Activated naive CD8-positive, alpha-beta T cell treated with anti-CD3 and anti-CD28 coated beads, Interleukin-2, amount 50 U/mL, for 24 hours (primary cell): ENCODE measurements at regions not wholly inside any gene's neighbourhood (a gene's known extent, or its start where the extent isn't known, plus 50 kb on each side); places are given as distances from the start of the nearest gene placed in this dataset.
"Not testable (repeated sequence)": the region's sequence is repeated elsewhere in the genome, so short reads cannot be mapped to it uniquely, and the experiment has no call there.

Experiments used
- ATAC-seq: fragments of 150-1000 bp; cut with Tn5 transposase; one replicate; pipeline ENCODE4 v1.10.0; 2021
- DNase-seq: peaks from one replicate; pipeline ENCODE4 v3.0.0; 2021
- H3K27ac Mint-ChIP-seq: one replicate; pipeline ENCODE4 v1.8.0; 2021; ENCODE audit warnings: mild to moderate bottlenecking, mixed read lengths
- H3K27me3 Mint-ChIP-seq: one replicate; pipeline ENCODE4 v1.8.0; 2021; ENCODE audit warnings: mixed read lengths
- H3K36me3 Mint-ChIP-seq: one replicate; pipeline ENCODE4 v1.8.0; 2021; ENCODE audit warnings: low read depth, mixed read lengths
- H3K4me1 Mint-ChIP-seq: one replicate; pipeline ENCODE4 v1.8.0; 2021; ENCODE audit warnings: mixed read lengths
- H3K4me3 Mint-ChIP-seq: one replicate; pipeline ENCODE4 v1.8.0; 2021; ENCODE audit warnings: mild to moderate bottlenecking, moderate library complexity, mixed read lengths
- H3K9me3 Mint-ChIP-seq: one replicate; pipeline ENCODE4 v1.8.0; 2021; ENCODE audit warnings: mixed read lengths

GRCh38 chr7:145105561-145105960 lies 269.7 kb upstream of the TPK1 start:
- Mint-ChIP-seq H3K4me3 (no peak overlapping the region), H3K27ac (no peak overlapping the region), H3K36me3 (no peaks in the 10 kb centered on the region), H3K9me3 (peaks cover 5% of the 10 kb centered on the region), H3K4me1 (no peaks in the 10 kb centered on the region), H3K27me3 (no peaks in the 10 kb centered on the region)
- DNase-seq (no peak), ATAC-seq (no peak)

- no peaks in the 10 kb centered on the region for H3K27me3 Mint-ChIP-seq
- no peak overlapping the region for H3K27ac Mint-ChIP-seq
- H3K4me3 Mint-ChIP-seq, result no peak overlapping the region
- H3K4me1 Mint-ChIP-seq, result no peaks in the 10 kb centered on the region
- H3K36me3 Mint-ChIP-seq, result no peaks in the 10 kb centered on the region
- no peak for ATAC-seq
- H3K9me3 Mint-ChIP-seq, result no peaks in the 10 kb centered on the region
- DNase-seq, result no peak
These were observed 268.5 kb upstream of the TPK1 start for GRCh38 chr7:145104400-145104799.

- not testable (repeated sequence) for ATAC-seq, H3K4me3 Mint-ChIP-seq, H3K9me3 Mint-ChIP-seq
These were observed 266.3 kb upstream of the TPK1 start for GRCh38 chr7:145102199-145102598.

GRCh38 chr7:145092766-145093165 lies 256.9 kb upstream of the TPK1 start:
- DNase-seq (no peak), ATAC-seq (no peak)
- Mint-ChIP-seq H3K27ac (no peak overlapping the region), H3K4me1 (no peaks in the 10 kb centered on the region), H3K27me3 (no peaks in the 10 kb centered on the region), H3K4me3 (no peak overlapping the region), H3K9me3 (no peaks in the 10 kb centered on the region), H3K36me3 (no peaks in the 10 kb centered on the region)

More at GRCh38 chr7:145102199-145102598, 266.3 kb upstream of the TPK1 start:
- H3K36me3 Mint-ChIP-seq, H3K27me3 Mint-ChIP-seq, H3K4me1 Mint-ChIP-seq, H3K27ac Mint-ChIP-seq, DNase-seq: not testable (repeated sequence)

- DNase-seq (no peak), ATAC-seq (no peak)
- no peaks in the 10 kb centered on the region for H3K9me3 Mint-ChIP-seq
- no peak overlapping the region for H3K4me3 Mint-ChIP-seq
- H3K27me3 Mint-ChIP-seq, result no peaks in the 10 kb centered on the region
- no peaks in the 10 kb centered on the region for H3K36me3 Mint-ChIP-seq
- no peak overlapping the region for H3K27ac Mint-ChIP-seq
- H3K4me1 Mint-ChIP-seq, result no peaks in the 10 kb centered on the region
These were observed 252.4 kb upstream of the TPK1 start for GRCh38 chr7:145088111-145088745.

- H3K9me3 Mint-ChIP-seq, result no peaks in the 10 kb centered on the region
- no peak overlapping the region for H3K27ac Mint-ChIP-seq
- H3K36me3 Mint-ChIP-seq, result no peaks in the 10 kb centered on the region
- no peaks in the 10 kb centered on the region for H3K4me1 Mint-ChIP-seq
- no peak overlapping the region for H3K4me3 Mint-ChIP-seq
- no peak for DNase-seq
- ATAC-seq, result no peak
- peaks cover 4% of the 10 kb centered on the region for H3K27me3 Mint-ChIP-seq
These were observed 246.7 kb upstream of the TPK1 start for GRCh38 chr7:145082366-145083161.

- no peaks in the 10 kb centered on the region for H3K36me3 Mint-ChIP-seq
- no peak overlapping the region for H3K4me3 Mint-ChIP-seq
- H3K4me1 Mint-ChIP-seq, result no peaks in the 10 kb centered on the region
- DNase-seq (no peak), ATAC-seq (no peak)
- H3K27me3 Mint-ChIP-seq, result no peaks in the 10 kb centered on the region
- H3K27ac Mint-ChIP-seq, result no peak overlapping the region
- H3K9me3 Mint-ChIP-seq, result no peaks in the 10 kb centered on the region
These were observed 229.6 kb upstream of the TPK1 start for GRCh38 chr7:145065473-145065872.

GRCh38 chr7:145064114-145064513 lies 228.3 kb upstream of the TPK1 start:
- ATAC-seq (no peak), DNase-seq (no peak)
- no peak overlapping the region for H3K27ac Mint-ChIP-seq
- no peak overlapping the region for H3K4me3 Mint-ChIP-seq
- no peaks in the 10 kb centered on the region for H3K36me3 Mint-ChIP-seq
- H3K27me3 Mint-ChIP-seq, result no peaks in the 10 kb centered on the region
- H3K4me1 Mint-ChIP-seq, result no peaks in the 10 kb centered on the region
- no peaks in the 10 kb centered on the region for H3K9me3 Mint-ChIP-seq

- H3K4me1 Mint-ChIP-seq, result no peaks in the 10 kb centered on the region
- no peak overlapping the region for H3K4me3 Mint-ChIP-seq
- no peaks in the 10 kb centered on the region for H3K36me3 Mint-ChIP-seq
- H3K27me3 Mint-ChIP-seq, result peaks cover 5% of the 10 kb centered on the region
- no peak for ATAC-seq
- H3K9me3 Mint-ChIP-seq, result no peaks in the 10 kb centered on the region
- no peak for DNase-seq
- no peak overlapping the region for H3K27ac Mint-ChIP-seq
These were observed 217.9 kb upstream of the TPK1 start for GRCh38 chr7:145053781-145054180.

GRCh38 chr7:145050415-145050814 lies 214.6 kb upstream of the TPK1 start:
- H3K4me1 Mint-ChIP-seq, result no peaks in the 10 kb centered on the region
- DNase-seq, result no peak
- no peak for ATAC-seq
- peaks cover 5% of the 10 kb centered on the region for H3K27me3 Mint-ChIP-seq
- H3K36me3 Mint-ChIP-seq, result no peaks in the 10 kb centered on the region
- H3K4me3 Mint-ChIP-seq, result no peak overlapping the region
- H3K27ac Mint-ChIP-seq, result no peak overlapping the region
- H3K9me3 Mint-ChIP-seq, result no peaks in the 10 kb centered on the region

GRCh38 chr7:145036604-145037405 lies 201.0 kb upstream of the TPK1 start:
- Mint-ChIP-seq H3K36me3 (no peaks in the 10 kb centered on the region), H3K9me3 (peaks cover 7% of the 10 kb centered on the region), H3K4me1 (peaks cover 2% of the 10 kb centered on the region), H3K27ac (no peak overlapping the region), H3K27me3 (peaks cover 8% of the 10 kb centered on the region), H3K4me3 (no peak overlapping the region)
- peak; percentile 25 for DNase-seq
- ATAC-seq, result no peak

GRCh38 chr7:145031162-145031561 lies 195.3 kb upstream of the TPK1 start:
- no peaks in the 10 kb centered on the region for H3K4me1 Mint-ChIP-seq
- no peak for ATAC-seq
- no peak for DNase-seq
- H3K27ac Mint-ChIP-seq, result no peak overlapping the region
- no peaks in the 10 kb centered on the region for H3K36me3 Mint-ChIP-seq
- H3K9me3 Mint-ChIP-seq, result peaks cover 7% of the 10 kb centered on the region
- no peak overlapping the region for H3K4me3 Mint-ChIP-seq
- H3K27me3 Mint-ChIP-seq, result peaks cover 3% of the 10 kb centered on the region

GRCh38 chr7:145030754-145031153 lies 194.9 kb upstream of the TPK1 start:
- Mint-ChIP-seq H3K27ac (no peak overlapping the region), H3K4me1 (no peaks in the 10 kb centered on the region), H3K36me3 (no peaks in the 10 kb centered on the region), H3K9me3 (peaks cover 7% of the 10 kb centered on the region), H3K4me3 (no peak overlapping the region), H3K27me3 (peaks cover under 1% of the 10 kb centered on the region)
- no peak for DNase-seq
- no peak for ATAC-seq

GRCh38 chr7:145020454-145020853 lies 184.6 kb upstream of the TPK1 start:
- H3K27ac Mint-ChIP-seq, result no peak overlapping the region
- H3K4me1 Mint-ChIP-seq, result no peaks in the 10 kb centered on the region
- no peaks in the 10 kb centered on the region for H3K27me3 Mint-ChIP-seq
- no peaks in the 10 kb centered on the region for H3K9me3 Mint-ChIP-seq
- H3K36me3 Mint-ChIP-seq, result no peaks in the 10 kb centered on the region
- no peak for ATAC-seq
- no peak overlapping the region for H3K4me3 Mint-ChIP-seq
- DNase-seq, result no peak

- no peak for DNase-seq
- no peak overlapping the region for H3K4me3 Mint-ChIP-seq
- no peak overlapping the region for H3K27ac Mint-ChIP-seq
- no peaks in the 10 kb centered on the region for H3K4me1 Mint-ChIP-seq
- H3K36me3 Mint-ChIP-seq, result no peaks in the 10 kb centered on the region
- no peaks in the 10 kb centered on the region for H3K9me3 Mint-ChIP-seq
- no peak for ATAC-seq
- peaks cover 2% of the 10 kb centered on the region for H3K27me3 Mint-ChIP-seq
These were observed 180.2 kb upstream of the TPK1 start for GRCh38 chr7:145016068-145016467.
